Endodermal cell (in vitro differentiated cells): ENCODE measurements at regions not wholly inside any gene's neighbourhood (a gene's known extent, or its start where the extent isn't known, plus 50 kb on each side); places are given as distances from the start of the nearest gene placed in this dataset.

Source experiments
- DNase-seq: peaks from one replicate; pipeline ENCODE4 v3.0.0-alpha.2; 2017
- H3K27ac ChIP-seq: 2 replicates; pipeline ENCODE4 v1.5.1; 2013; ENCODE audit warnings: mild to moderate bottlenecking, low read depth, low read length, moderate library complexity
- H3K27me3 ChIP-seq: 2 replicates; pipeline ENCODE4 v1.6.1; 2013; ENCODE audit warnings: mild to moderate bottlenecking, low read length, moderate library complexity; ENCODE audit not compliant: insufficient read depth, control insufficient read depth, poor library complexity, severe bottlenecking
- H3K36me3 ChIP-seq: 2 replicates; pipeline ENCODE4 v1.7.0; 2013; ENCODE audit warnings: mild to moderate bottlenecking, low read length, moderate library complexity; ENCODE audit not compliant: control insufficient read depth, insufficient read depth
- H3K4me1 ChIP-seq: one replicate; pipeline ENCODE4 v1.7.0; 2013; ENCODE audit warnings: low read length; ENCODE audit not compliant: control insufficient read depth, insufficient read depth
- H3K4me3 ChIP-seq: 2 replicates; pipeline ENCODE4 v1.5.1; 2013; ENCODE audit warnings: mild to moderate bottlenecking, low read length, moderate library complexity
- H3K9ac ChIP-seq: 2 replicates; pipeline ENCODE4 v1.6.1; 2013; ENCODE audit warnings: mild to moderate bottlenecking, low read length, moderate library complexity; ENCODE audit not compliant: poor library complexity, severe bottlenecking; ENCODE audit errors: extremely low read depth
- H3K9me3 ChIP-seq: 2 replicates; pipeline ENCODE4 v1.6.1; 2013; ENCODE audit warnings: mild to moderate bottlenecking, low read length, moderate library complexity; ENCODE audit not compliant: control insufficient read depth
- H3K27ac Mint-ChIP-seq: 2 replicates; pipeline ENCODE4 v1.8.0; 2020; ENCODE audit warnings: mixed read lengths
- H3K27me3 Mint-ChIP-seq: 2 replicates; pipeline ENCODE4 v1.8.0; 2021; ENCODE audit warnings: mild to moderate bottlenecking, mixed read lengths; ENCODE audit not compliant: insufficient read depth
- H3K36me3 Mint-ChIP-seq: 2 replicates; pipeline ENCODE4 v1.8.0; 2020; ENCODE audit warnings: low read depth, mixed read lengths
- H3K4me1 Mint-ChIP-seq: 2 replicates; pipeline ENCODE4 v1.8.0; 2020; ENCODE audit warnings: mixed read lengths
- H3K4me3 Mint-ChIP-seq: 2 replicates; pipeline ENCODE4 v1.8.0; 2020; ENCODE audit warnings: mild to moderate bottlenecking, moderate library complexity, mixed read lengths
- H3K9me3 Mint-ChIP-seq: 2 replicates; pipeline ENCODE4 v1.8.0; 2020; ENCODE audit warnings: mild to moderate bottlenecking, mixed read lengths
- WGBS, 2 experiments: methylation state at CpG; one replicate each; pipeline versions ENCODE4 v1.1.5 to v1.1.7; 2013; ENCODE audit warnings: missing lambda C conversion rate in 2 of 2, mixed read lengths in 1 of 2; ENCODE audit not compliant: insufficient coverage in 1 of 2, insufficient read length in 1 of 2; 5-methylcytosine and 5-hydroxymethylcytosine counted together
- TF ChIP-seq, protein P1 (sequence below): fragments of 200-600 bp; sonication (generic); conservative IDR thresholded peaks from 2 replicates; pipeline ENCODE4 v1.5.0; 2021; ENCODE audit warnings: antibody characterized with exemption, mild to moderate bottlenecking

DNA sequence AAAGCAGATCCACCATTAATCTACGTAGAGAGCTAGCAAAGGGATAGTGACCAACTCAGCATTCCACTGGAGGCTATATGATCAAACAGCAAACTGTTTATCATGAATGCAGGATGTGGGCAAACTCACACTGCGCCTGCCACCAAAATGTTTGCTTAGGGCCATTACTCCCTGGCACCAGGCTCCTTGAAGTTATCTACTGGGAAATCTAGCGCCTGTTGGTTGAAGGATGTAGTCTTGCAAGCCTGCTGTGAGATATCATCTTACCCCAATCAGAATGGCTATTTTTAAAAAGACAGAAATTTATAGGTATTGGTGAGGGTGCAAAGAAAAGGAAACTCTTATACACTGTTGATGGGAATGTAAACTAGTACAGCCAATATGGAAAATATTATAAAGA is 332.5 kb upstream of the RPS23 start:
- H3K36me3 ChIP-seq: no peaks in the 10 kb centered on the region
- no peaks in the 10 kb centered on the region for H3K27me3 Mint-ChIP-seq
- H3K27ac Mint-ChIP-seq: no peak overlapping the region
- TF ChIP-seq, protein P1, sequence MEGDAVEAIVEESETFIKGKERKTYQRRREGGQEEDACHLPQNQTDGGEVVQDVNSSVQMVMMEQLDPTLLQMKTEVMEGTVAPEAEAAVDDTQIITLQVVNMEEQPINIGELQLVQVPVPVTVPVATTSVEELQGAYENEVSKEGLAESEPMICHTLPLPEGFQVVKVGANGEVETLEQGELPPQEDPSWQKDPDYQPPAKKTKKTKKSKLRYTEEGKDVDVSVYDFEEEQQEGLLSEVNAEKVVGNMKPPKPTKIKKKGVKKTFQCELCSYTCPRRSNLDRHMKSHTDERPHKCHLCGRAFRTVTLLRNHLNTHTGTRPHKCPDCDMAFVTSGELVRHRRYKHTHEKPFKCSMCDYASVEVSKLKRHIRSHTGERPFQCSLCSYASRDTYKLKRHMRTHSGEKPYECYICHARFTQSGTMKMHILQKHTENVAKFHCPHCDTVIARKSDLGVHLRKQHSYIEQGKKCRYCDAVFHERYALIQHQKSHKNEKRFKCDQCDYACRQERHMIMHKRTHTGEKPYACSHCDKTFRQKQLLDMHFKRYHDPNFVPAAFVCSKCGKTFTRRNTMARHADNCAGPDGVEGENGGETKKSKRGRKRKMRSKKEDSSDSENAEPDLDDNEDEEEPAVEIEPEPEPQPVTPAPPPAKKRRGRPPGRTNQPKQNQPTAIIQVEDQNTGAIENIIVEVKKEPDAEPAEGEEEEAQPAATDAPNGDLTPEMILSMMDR: no peak
- peaks cover 15% of the 10 kb centered on the region for H3K9me3 Mint-ChIP-seq
- H3K9me3 ChIP-seq: no peaks in the 10 kb centered on the region
- no peak overlapping the region for H3K9ac ChIP-seq
- no peak overlapping the region for H3K27ac ChIP-seq
- H3K27me3 ChIP-seq: no peaks in the 10 kb centered on the region
- no peak overlapping the region for H3K4me3 ChIP-seq
- no peaks in the 10 kb centered on the region for H3K36me3 Mint-ChIP-seq
- 96 to 98% methylated on average over 3 of the region's 3 CpGs for WGBS, 2 experiments
- no peak for DNase-seq
- no peak overlapping the region for H3K4me3 Mint-ChIP-seq
- no peaks in the 10 kb centered on the region for H3K4me1 Mint-ChIP-seq
- no peaks in the 10 kb centered on the region for H3K4me1 ChIP-seq

DNA sequence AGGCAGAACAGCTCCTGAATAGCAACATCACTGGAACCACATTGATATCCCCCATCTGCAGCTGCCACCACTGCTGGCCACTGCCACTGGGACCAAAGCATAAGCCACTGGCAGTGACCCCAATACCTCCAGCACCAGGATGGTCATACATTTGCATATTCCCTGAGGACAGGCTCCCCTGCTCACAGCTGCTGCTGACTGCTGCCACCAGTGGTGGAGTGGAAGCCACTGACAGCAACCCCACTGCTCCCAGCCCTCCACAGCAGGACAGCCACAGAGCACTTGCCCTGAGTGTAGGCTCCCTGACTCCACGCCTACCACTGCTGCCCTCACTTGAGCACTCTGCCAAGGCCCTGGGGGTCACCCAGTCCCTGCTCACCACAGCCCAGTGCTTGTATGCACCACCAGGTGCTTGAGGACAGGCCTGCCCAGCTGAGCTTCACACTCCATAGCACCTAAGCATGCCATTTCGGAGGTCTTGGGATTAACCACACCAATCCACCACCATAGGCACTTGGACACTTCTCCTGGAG is 327.4 kb upstream of the RPS23 start:
- Histone ChIP-seq H3K36me3 (no peaks in the 10 kb centered on the region), H3K27ac (no peak overlapping the region), H3K9ac (no peak overlapping the region), H3K4me1 (no peaks in the 10 kb centered on the region), H3K4me3 (no peak overlapping the region), H3K9me3 (no peaks in the 10 kb centered on the region), H3K27me3 (no peaks in the 10 kb centered on the region)
- peaks cover 3% of the 10 kb centered on the region for H3K9me3 Mint-ChIP-seq
- no peak overlapping the region for H3K4me3 Mint-ChIP-seq
- H3K27ac Mint-ChIP-seq: no peak overlapping the region
- no peaks in the 10 kb centered on the region for H3K27me3 Mint-ChIP-seq
- H3K4me1 Mint-ChIP-seq: no peaks in the 10 kb centered on the region
- H3K36me3 Mint-ChIP-seq: no peaks in the 10 kb centered on the region
- no peak for DNase-seq
- TF ChIP-seq, protein P1: no peak
- WGBS, 2 experiments: 91 to 100% methylated on average over 1 to 2 of the region's 2 CpGs

DNA sequence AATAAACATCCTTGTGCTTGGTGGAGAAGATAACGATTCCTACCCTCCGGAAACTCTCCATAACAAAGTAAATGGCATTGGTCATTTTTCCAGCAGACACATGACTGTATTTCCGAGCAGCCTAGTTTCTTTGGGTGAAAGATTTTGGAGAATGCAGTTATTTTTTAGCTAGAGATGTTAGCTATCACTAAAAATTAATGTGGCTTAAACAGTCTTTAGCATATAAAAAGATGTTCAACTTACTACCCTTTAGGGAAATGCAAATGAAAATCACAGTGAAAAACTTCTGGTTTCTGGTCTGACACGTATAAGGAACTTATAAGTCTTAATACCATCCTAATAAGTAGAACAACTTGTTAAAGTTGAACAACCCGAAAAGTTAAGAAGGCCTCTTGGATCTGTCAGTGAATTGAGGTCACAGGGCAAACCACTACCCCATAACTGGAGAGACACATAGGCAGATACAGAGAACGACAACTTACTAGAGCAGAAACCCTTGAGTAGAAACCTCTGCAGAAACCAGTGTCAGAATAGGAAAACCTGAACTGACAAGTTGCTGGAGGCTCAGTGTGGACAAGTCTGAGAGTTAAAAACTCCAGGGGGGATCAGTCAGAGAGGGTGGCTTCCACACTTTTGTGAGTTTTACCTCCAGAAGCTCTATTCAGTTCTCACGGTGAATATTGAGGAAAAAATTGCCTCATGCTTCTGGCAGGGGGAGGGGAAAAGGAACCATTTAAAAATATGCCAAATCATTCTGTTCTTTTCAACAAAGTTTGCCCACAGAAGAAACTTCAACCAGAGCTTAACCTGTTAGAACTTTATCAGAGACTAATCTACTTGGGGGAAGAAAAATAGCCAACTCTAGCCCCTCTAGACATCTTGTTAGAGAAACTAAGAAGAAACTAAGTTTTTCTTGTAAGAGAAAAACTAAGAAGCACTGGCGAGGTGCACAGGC is 325.2 kb upstream of the RPS23 start:
- Histone ChIP-seq H3K9me3 (no peaks in the 10 kb centered on the region), H3K4me1 (no peaks in the 10 kb centered on the region), H3K27ac (no peak overlapping the region), H3K27me3 (no peaks in the 10 kb centered on the region), H3K36me3 (no peaks in the 10 kb centered on the region), H3K9ac (no peak overlapping the region), H3K4me3 (no peak overlapping the region)
- H3K9me3 Mint-ChIP-seq: no peaks in the 10 kb centered on the region
- H3K27ac Mint-ChIP-seq: no peak overlapping the region
- WGBS, 2 experiments: 96 to 100% methylated on average over 2 to 8 of the region's 8 CpGs
- no peaks in the 10 kb centered on the region for H3K27me3 Mint-ChIP-seq
- H3K4me3 Mint-ChIP-seq: no peak overlapping the region
- no peak for DNase-seq
- TF ChIP-seq, protein P1: no peak
- no peaks in the 10 kb centered on the region for H3K4me1 Mint-ChIP-seq
- no peaks in the 10 kb centered on the region for H3K36me3 Mint-ChIP-seq
